IMR-90 (cell line): ENCODE measurements at regions not wholly inside any gene's neighbourhood (a gene's known extent, or its start where the extent isn't known, plus 50 kb on each side); places are given as distances from the start of the nearest gene placed in this dataset.

ENCODE experiments used
- ATAC-seq: fragments of 200-7000 bp; cut with Tn5 transposase; 2 replicates; pipeline ENCODE4 v1.9.1; 2020; ENCODE audit warnings: low read depth, mild to moderate bottlenecking, moderate library complexity
- BruUV-seq: library from RNA; stranded (reverse); fragments of 400-500 nt; replicated peaks from 2 replicates; lab custom pipeline; 2021; lab: Mats Ljungman, UMichigan
- CTCF ChIA-PET: fragments of 300-600 bp; formaldehyde crosslinking; extraction: SDS; loops from one replicate; lab custom pipeline; 2021; ENCODE audit warnings: antibody characterized with exemption; lab: Yijun Ruan, JAX
- POLR2A ChIA-PET: fragments of 300-600 bp; sonication (Branson Sonifier 250); formaldehyde crosslinking; loops from one replicate; lab custom pipeline; 2022; ENCODE audit warnings: antibody characterized with exemption; ENCODE audit not compliant: unreplicated experiment; lab: Charles Lee
- DNase-seq: peaks from one replicate; pipeline ENCODE4 v3.0.0; 2013
- H2AFZ ChIP-seq: replicated peaks from 2 replicates; pipeline ENCODE3; 2013; ENCODE audit warnings: low read length, mild to moderate bottlenecking; ENCODE audit not compliant: poor library complexity
- H2AK5ac ChIP-seq: 2 replicates; pipeline ENCODE4 v1.6.1; 2013; ENCODE audit warnings: low read depth, low read length, inconsistent platforms
- H2AK9ac ChIP-seq: replicated peaks from 2 replicates; pipeline ENCODE3; 2013; ENCODE audit warnings: mild to moderate bottlenecking, low read depth, low read length, moderate library complexity; ENCODE audit not compliant: poor library complexity
- H2BK120ac ChIP-seq: 2 replicates; pipeline ENCODE4 v1.6.1; 2013; ENCODE audit warnings: low read depth, low read length, inconsistent platforms
- H2BK15ac ChIP-seq: 3 replicates; pipeline ENCODE4 v1.6.1; 2013; ENCODE audit warnings: low read depth, low read length, inconsistent platforms
- H2BK20ac ChIP-seq: 2 replicates; pipeline ENCODE4 v1.6.1; 2013; ENCODE audit warnings: low read depth, mild to moderate bottlenecking, inconsistent platforms, low read length, moderate library complexity
- H2BK5ac ChIP-seq: 2 replicates; pipeline ENCODE4 v1.6.1; 2013; ENCODE audit warnings: mild to moderate bottlenecking, low read depth, low read length, inconsistent platforms; ENCODE audit not compliant: poor library complexity, severe bottlenecking
- H3K14ac ChIP-seq: replicated peaks from 2 replicates; pipeline ENCODE4 v1.6.1; 2013; ENCODE audit warnings: low read depth, low read length, inconsistent platforms
- H3K18ac ChIP-seq: 2 replicates; pipeline ENCODE4 v1.6.1; 2013; ENCODE audit warnings: low read depth, low read length, control low read depth
- H3K23ac ChIP-seq: 2 replicates; pipeline ENCODE4 v1.6.1; 2013; ENCODE audit warnings: low read depth, low read length, inconsistent platforms
- H3K27ac ChIP-seq: 2 replicates; pipeline ENCODE4 v1.5.1; 2013; ENCODE audit warnings: mild to moderate bottlenecking, control low read depth, low read length; ENCODE audit not compliant: insufficient read depth
- H3K27me3 ChIP-seq: 2 replicates; pipeline ENCODE4 v1.6.1; 2013; ENCODE audit warnings: low read length; ENCODE audit not compliant: control insufficient read depth, insufficient read depth
- H3K36me3 ChIP-seq: 2 replicates; pipeline ENCODE4 v1.6.1; 2013; ENCODE audit warnings: low read length, mixed read lengths; ENCODE audit not compliant: control insufficient read depth, insufficient read depth
- H3K4ac ChIP-seq: 2 replicates; pipeline ENCODE4 v1.6.1; 2013; ENCODE audit warnings: low read depth, low read length, inconsistent platforms
- H3K4me1 ChIP-seq: 2 replicates; pipeline ENCODE4 v1.6.1; 2013; ENCODE audit warnings: low read length, mixed read lengths; ENCODE audit not compliant: control insufficient read depth, insufficient read depth
- H3K4me2 ChIP-seq: 2 replicates; pipeline ENCODE4 v1.6.1; 2013; ENCODE audit warnings: low read depth, mild to moderate bottlenecking, control low read depth, low read length, moderate library complexity
- H3K4me3 ChIP-seq: 2 replicates; pipeline ENCODE4 v1.5.1; 2013; ENCODE audit warnings: low read depth, mild to moderate bottlenecking, control low read depth, low read length, moderate library complexity; ENCODE audit not compliant: insufficient read depth
- H3K56ac ChIP-seq: 2 replicates; pipeline ENCODE4 v1.6.1; 2013; ENCODE audit warnings: low read length, inconsistent platforms; ENCODE audit not compliant: insufficient read depth; ENCODE audit errors: extremely low read depth
- H3K79me1 ChIP-seq, 2 experiments: 2 replicates each; pipeline ENCODE4 v1.6.1; 2013; ENCODE audit warnings: low read length in 2 of 2, inconsistent platforms in 1 of 2, low read depth in 1 of 2
- H3K9ac ChIP-seq: 2 replicates; pipeline ENCODE4 v1.6.1; 2013; ENCODE audit warnings: low read depth, low read length, control low read depth
- H3K9me1 ChIP-seq: 2 replicates; pipeline ENCODE4 v1.6.1; 2013; ENCODE audit warnings: low read length, inconsistent platforms; ENCODE audit not compliant: insufficient read depth
- H3K9me3 ChIP-seq: 2 replicates; pipeline ENCODE4 v1.6.1; 2013; ENCODE audit warnings: low read length; ENCODE audit not compliant: control insufficient read depth, insufficient read depth
- H4K20me1 ChIP-seq: 2 replicates; pipeline ENCODE4 v1.6.1; 2013; ENCODE audit warnings: low read length, inconsistent platforms; ENCODE audit not compliant: insufficient read depth
- H4K5ac ChIP-seq: 2 replicates; pipeline ENCODE4 v1.6.1; 2013; ENCODE audit warnings: mild to moderate bottlenecking, low read depth, low read length, control low read depth
- H4K8ac ChIP-seq, 2 experiments: 2 replicates each; pipeline ENCODE4 v1.6.1; 2013; ENCODE audit warnings: low read depth in 2 of 2, low read length in 2 of 2, control low read depth in 1 of 2, inconsistent platforms in 1 of 2
- H4K91ac ChIP-seq: 2 replicates; pipeline ENCODE4 v1.6.1; 2013; ENCODE audit warnings: low read depth, low read length, inconsistent platforms; ENCODE audit not compliant: insufficient read depth
- BHLHE40 ChIP-seq: fragments of 150-350 bp; IDR thresholded peaks from 2 replicates; pipeline ENCODE4 v1.6.1; 2016; ENCODE audit warnings: mild to moderate bottlenecking, low read depth, low read length
- CEBPB ChIP-seq: IDR thresholded peaks from 2 replicates; pipeline ENCODE4 v1.6.1; 2012; ENCODE audit warnings: low read depth, low read length, improper control_type of control experiment
- CHD1 ChIP-seq: IDR thresholded peaks from 2 replicates; pipeline ENCODE4 v1.6.1; 2012; ENCODE audit warnings: low read depth, low read length, improper control_type of control experiment
- CTCF ChIP-seq: conservative IDR thresholded peaks from 2 replicates; pipeline ENCODE4 v1.5.1; 2012; ENCODE audit warnings: mild to moderate bottlenecking, low read depth, low read length, improper control_type of control experiment
- ELK1 ChIP-seq: fragments of 150-350 bp; IDR thresholded peaks from 2 replicates; pipeline ENCODE4 v1.6.1; 2016; ENCODE audit warnings: low read depth, mild to moderate bottlenecking, low read length, moderate library complexity, borderline replicate concordance
- FOS ChIP-seq: fragments of 150-350 bp; IDR thresholded peaks from 2 replicates; pipeline ENCODE4 v1.6.1; 2016; ENCODE audit warnings: low read depth, low read length
- MAFK ChIP-seq: IDR thresholded peaks from 2 replicates; pipeline ENCODE4 v1.6.1; 2012; ENCODE audit warnings: low read depth, low read length, improper control_type of control experiment
- MAZ ChIP-seq: IDR thresholded peaks from 2 replicates; pipeline ENCODE4 v1.6.1; 2012; ENCODE audit warnings: low read depth, mild to moderate bottlenecking, low read length, improper control_type of control experiment, moderate library complexity, borderline replicate concordance
- MXI1 ChIP-seq: IDR thresholded peaks from 2 replicates; pipeline ENCODE4 v1.6.1; 2012; ENCODE audit warnings: low read depth, mild to moderate bottlenecking, low read length, moderate library complexity, borderline replicate concordance
- NFE2L2 ChIP-seq: fragments of 150-350 bp; IDR thresholded peaks from 2 replicates; pipeline ENCODE4 v1.6.1; 2016; ENCODE audit warnings: low read depth, mild to moderate bottlenecking, low read length
- POLR2A ChIP-seq: IDR thresholded peaks from 2 replicates; pipeline ENCODE4 v1.6.1; 2012; ENCODE audit warnings: mild to moderate bottlenecking, low read depth, low read length
- RCOR1 ChIP-seq: IDR thresholded peaks from 2 replicates; pipeline ENCODE4 v1.6.1; 2012; ENCODE audit warnings: mild to moderate bottlenecking, low read length, improper control_type of control experiment; ENCODE audit not compliant: insufficient replicate concordance
- RFX5 ChIP-seq: IDR thresholded peaks from 2 replicates; pipeline ENCODE4 v1.8.0; 2012; ENCODE audit warnings: low read depth, mild to moderate bottlenecking, low read length, moderate library complexity
- SMC3 ChIP-seq: fragments of 150-350 bp; IDR thresholded peaks from 2 replicates; pipeline ENCODE4 v1.6.1; 2016; ENCODE audit warnings: low read depth, mild to moderate bottlenecking, antibody characterized with exemption, low read length, moderate library complexity
- WGBS, 2 experiments: methylation state at CpG; one replicate each; pipeline versions ENCODE4 v1.1.5 to v1.1.7; 2013; ENCODE audit warnings: missing lambda C conversion rate in 2 of 2; ENCODE audit not compliant: insufficient read length in 1 of 2; ENCODE audit errors: extremely low coverage in 2 of 2; 5-methylcytosine and 5-hydroxymethylcytosine counted together
- dilution Hi-C: fragments of 300-500 bp; cut with HindIII; formaldehyde crosslinking; loops from one replicate; pipeline ENCODE4 v1.14.3; 2018; ENCODE audit warnings: low sequenced_read_pairs; ENCODE audit not compliant: unreplicated experiment
- in situ Hi-C: fragments of 300-500 bp; cut with MboI; formaldehyde crosslinking; loops from 3 replicates; pipeline ENCODE4 v1.14.3; 2019; ENCODE audit warnings: low sequenced_read_pairs, inconsistent platforms, mixed read lengths
- intact Hi-C: fragments of 100-400 bp; cut with micrococcal nuclease; formaldehyde crosslinking; loops from 2 replicates; pipeline ENCODE4 v1.10.0; 2022

GRCh38 chr4:30837131-30837539, 117.0 kb downstream of the PCDH7 start:
- intact Hi-C loops (no loop called here), dilution Hi-C loops (no loop called here), in situ Hi-C loops (no loop called here)
- POLR2A ChIA-PET = no interaction called here
- Histone ChIP-seq H2AK9ac (no peak overlapping the region), H3K4ac (no peak overlapping the region), H3K4me2 (no peak overlapping the region), H3K9ac (no peak overlapping the region), H2BK5ac (no peak overlapping the region), H3K36me3 (no peaks in the 10 kb centered on the region), H2BK20ac (no peak overlapping the region), H2BK15ac (no peak overlapping the region), H2AFZ (no peak overlapping the region), H3K4me1 (peaks cover 5% of the 10 kb centered on the region), H4K20me1 (no peaks in the 10 kb centered on the region), H4K91ac (no peak overlapping the region), H3K4me3 (no peak overlapping the region), H3K56ac (no peak overlapping the region), H3K27me3 (no peaks in the 10 kb centered on the region), H3K9me1 (no peaks in the 10 kb centered on the region), H3K79me1 (no peaks in the 10 kb centered on the region), H3K18ac (no peak overlapping the region), H3K9me3 (no peaks in the 10 kb centered on the region), H2AK5ac (no peak overlapping the region), H3K23ac (no peak overlapping the region), H3K27ac (no peak overlapping the region), H3K14ac (no peak overlapping the region), H4K5ac (no peak overlapping the region), H4K8ac (no peak overlapping the region), H2BK120ac (no peak overlapping the region)
- CTCF ChIA-PET = interaction anchor here (0.6 kb wide), 1 partner anchor 1399 kb away, joined by 4 read pairs; no protein-coding TSS in a partner anchor
- TF ChIP-seq MAFK (no peak), BHLHE40 (no peak), POLR2A (no peak), FOS (no peak), RFX5 (no peak), RCOR1 (no peak), CEBPB (no peak), ELK1 (no peak), NFE2L2 (no peak), MAZ (no peak), CHD1 (no peak), CTCF (no peak), SMC3 (no peak), MXI1 (no peak)
- no TSS peak for BruUV-seq
- ATAC-seq (peak; percentile 70), DNase-seq (peak; percentile 6)
- 60% methylated on average over 1 of the region's 2 CpGs; no CpG with 5 or more reads in 1 of the 2 experiments for WGBS, 2 experiments
